SU-DHL-6 (cell line): ENCODE measurements at regions not wholly inside any gene's neighbourhood (a gene's known extent, or its start where the extent isn't known, plus 50 kb on each side); places are given as distances from the start of the nearest gene placed in this dataset.

Experiments
- EZH2phosphoT487 ChIP-seq: fragments of 200-600 bp; sonication (generic), shearing (Covaris generic); conservative IDR thresholded peaks from 2 replicates; pipeline ENCODE4 v1.6.1; 2018; ENCODE audit warnings: mild to moderate bottlenecking, antibody characterized with exemption, low read length, moderate library complexity, mixed read lengths
- TF ChIP-seq, protein P1 (sequence below): fragments of 200-600 bp; sonication (generic); IDR thresholded peaks from one replicate; pipeline ENCODE4 v1.5.1; 2017; ENCODE audit warnings: antibody characterized with exemption, mild to moderate bottlenecking, low read length, moderate library complexity; ENCODE audit not compliant: insufficient read depth, poor library complexity, severe bottlenecking

DNA sequence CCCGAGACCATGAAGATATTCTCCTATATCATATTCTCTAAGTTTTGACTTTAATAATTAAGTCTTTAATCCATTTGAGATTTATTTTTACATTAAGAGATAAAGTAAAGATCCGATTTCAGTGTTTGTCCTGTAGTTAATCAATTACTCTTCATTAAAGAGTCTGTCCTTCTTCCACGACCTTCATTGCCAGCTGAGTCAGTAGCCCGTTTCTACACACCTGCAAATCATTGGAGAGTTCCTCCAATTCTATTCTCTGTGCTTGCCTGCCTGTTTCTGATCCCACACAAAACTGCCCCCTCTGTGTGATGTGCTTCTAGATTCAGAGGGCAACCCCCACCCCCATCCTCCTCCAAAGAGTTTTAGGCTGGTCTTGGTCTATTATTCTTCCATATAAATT is 119.2 kb downstream of the KCNF1 start:
- TF ChIP-seq, protein P1, sequence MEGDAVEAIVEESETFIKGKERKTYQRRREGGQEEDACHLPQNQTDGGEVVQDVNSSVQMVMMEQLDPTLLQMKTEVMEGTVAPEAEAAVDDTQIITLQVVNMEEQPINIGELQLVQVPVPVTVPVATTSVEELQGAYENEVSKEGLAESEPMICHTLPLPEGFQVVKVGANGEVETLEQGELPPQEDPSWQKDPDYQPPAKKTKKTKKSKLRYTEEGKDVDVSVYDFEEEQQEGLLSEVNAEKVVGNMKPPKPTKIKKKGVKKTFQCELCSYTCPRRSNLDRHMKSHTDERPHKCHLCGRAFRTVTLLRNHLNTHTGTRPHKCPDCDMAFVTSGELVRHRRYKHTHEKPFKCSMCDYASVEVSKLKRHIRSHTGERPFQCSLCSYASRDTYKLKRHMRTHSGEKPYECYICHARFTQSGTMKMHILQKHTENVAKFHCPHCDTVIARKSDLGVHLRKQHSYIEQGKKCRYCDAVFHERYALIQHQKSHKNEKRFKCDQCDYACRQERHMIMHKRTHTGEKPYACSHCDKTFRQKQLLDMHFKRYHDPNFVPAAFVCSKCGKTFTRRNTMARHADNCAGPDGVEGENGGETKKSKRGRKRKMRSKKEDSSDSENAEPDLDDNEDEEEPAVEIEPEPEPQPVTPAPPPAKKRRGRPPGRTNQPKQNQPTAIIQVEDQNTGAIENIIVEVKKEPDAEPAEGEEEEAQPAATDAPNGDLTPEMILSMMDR: no peak
- no peak for TF ChIP-seq EZH2phosphoT487
